ENCODE measurements at regions not wholly inside any gene's neighbourhood (a gene's known extent, or its start where the extent isn't known, plus 50 kb on each side); places are given as distances from the start of the nearest gene placed in this dataset.
A peak's percentile ranks its signal among the peaks of the same experiment; 100 is the strongest.
"Not testable (repeated sequence)": the region's sequence is repeated elsewhere in the genome, so short reads cannot be mapped to it uniquely, and the experiment has no call there.

DNA sequence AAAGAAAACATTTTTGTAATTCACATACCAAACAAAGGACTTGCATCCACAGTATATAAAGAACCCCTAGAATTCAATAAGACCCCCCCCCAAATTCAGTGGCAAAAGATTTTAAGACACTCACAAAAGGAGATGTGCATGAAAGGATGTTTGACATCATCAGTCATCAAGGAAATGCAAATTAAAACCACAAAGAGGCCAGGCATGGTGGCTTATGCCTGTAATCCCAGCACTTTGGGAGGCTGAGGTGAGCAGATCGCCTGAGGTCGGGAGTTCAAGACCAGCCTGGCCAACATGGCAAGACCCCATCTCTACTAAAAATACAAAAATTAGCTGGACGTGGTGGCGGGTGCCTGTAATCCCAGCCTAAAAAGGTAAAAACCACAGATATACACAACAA is 61.3 kb downstream of the AIPL1 start:
- H3K4me3 ChIP-seq (ENCODE audit: low read depth, poor library complexity, severe bottlenecking); intact Hi-C loops (cut with DNase I; ENCODE audit: low total_unique reads); DNase-seq (ENCODE audit: low spot score in 2 of 2): not testable (repeated sequence)
- 78 to 81% methylated on average over 4 of the region's 4 CpGs for WGBS, 2 donors

DNA sequence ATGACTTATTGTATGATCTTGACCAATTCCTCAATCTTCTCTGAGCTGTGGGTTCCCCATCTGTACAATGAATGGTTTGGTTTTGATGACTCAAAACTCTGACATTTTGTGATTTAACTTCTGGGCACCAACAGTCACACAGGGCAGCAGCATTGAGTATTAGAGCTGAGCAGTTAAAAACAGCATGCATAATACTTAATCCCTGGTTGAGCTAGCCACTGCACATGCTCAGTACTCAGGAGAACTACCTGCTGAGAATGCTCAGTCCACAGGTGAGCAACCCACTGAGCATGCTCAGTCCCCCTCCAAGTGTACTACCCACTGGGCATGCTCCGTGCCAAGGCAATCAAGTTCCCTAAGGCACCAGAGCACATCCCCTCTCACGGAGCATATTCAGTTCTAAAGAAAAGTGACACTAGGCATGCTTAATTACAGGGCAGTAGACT is 68.7 kb downstream of the AIPL1 start:
- 44 to 55% methylated on average over 2 of the region's 2 CpGs for WGBS, 2 donors
- peak in 1 of 2 donors; percentile 29 for DNase-seq (ENCODE audit: low spot score in 2 of 2)
- intact Hi-C loops (cut with DNase I; ENCODE audit: low total_unique reads): no loop called here
- TF ChIP-seq POLR2A (IDR thresholded peaks at IDR 0.05): no peak
- TF ChIP-seq, protein P1, sequence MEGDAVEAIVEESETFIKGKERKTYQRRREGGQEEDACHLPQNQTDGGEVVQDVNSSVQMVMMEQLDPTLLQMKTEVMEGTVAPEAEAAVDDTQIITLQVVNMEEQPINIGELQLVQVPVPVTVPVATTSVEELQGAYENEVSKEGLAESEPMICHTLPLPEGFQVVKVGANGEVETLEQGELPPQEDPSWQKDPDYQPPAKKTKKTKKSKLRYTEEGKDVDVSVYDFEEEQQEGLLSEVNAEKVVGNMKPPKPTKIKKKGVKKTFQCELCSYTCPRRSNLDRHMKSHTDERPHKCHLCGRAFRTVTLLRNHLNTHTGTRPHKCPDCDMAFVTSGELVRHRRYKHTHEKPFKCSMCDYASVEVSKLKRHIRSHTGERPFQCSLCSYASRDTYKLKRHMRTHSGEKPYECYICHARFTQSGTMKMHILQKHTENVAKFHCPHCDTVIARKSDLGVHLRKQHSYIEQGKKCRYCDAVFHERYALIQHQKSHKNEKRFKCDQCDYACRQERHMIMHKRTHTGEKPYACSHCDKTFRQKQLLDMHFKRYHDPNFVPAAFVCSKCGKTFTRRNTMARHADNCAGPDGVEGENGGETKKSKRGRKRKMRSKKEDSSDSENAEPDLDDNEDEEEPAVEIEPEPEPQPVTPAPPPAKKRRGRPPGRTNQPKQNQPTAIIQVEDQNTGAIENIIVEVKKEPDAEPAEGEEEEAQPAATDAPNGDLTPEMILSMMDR (IDR thresholded peaks at IDR 0.05): no peak
- H3K4me3 ChIP-seq (ENCODE audit: low read depth, poor library complexity, severe bottlenecking): no peak overlapping the region

DNA sequence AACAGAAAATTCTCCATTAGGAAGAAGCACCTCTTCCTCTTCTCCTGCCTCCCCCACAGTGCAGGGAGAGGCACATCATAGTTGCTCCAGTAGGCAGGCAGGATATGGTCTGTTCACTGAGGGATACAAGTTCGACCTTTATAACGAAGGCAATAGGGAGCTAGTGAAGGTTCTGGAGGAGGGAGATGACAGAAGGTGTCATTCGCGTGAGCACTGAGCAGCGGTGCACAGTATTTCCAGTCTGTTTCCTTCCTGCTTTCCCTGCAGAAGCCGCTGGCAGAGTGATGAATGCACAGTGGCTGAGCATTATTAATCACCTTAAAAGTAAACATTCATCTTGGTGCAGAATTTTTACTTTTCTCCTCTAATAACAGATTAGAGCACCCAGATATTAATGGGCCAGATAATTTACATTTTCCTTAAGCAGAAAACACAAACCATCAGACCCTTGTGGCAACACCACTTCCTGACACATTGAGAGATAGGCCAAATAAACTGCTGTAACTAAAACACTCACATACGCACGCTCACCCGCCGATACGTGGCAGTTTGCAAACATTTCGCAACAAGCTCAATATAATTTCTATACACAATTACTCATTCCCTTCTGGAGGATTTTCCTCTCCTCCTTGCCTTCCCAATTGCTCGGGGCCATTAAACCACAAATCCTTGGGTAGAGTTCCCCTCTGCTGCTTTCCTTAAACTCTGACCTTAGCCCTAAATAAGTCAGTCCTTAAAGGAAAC is 69.5 kb downstream of the AIPL1 start:
- no peak overlapping the region for H3K4me3 ChIP-seq (ENCODE audit: low read depth, poor library complexity, severe bottlenecking)
- no peak for TF ChIP-seq POLR2A (IDR thresholded peaks at IDR 0.05)
- TF ChIP-seq, protein P1 (IDR thresholded peaks at IDR 0.05): no peak
- WGBS, 2 donors: 64 to 67% methylated on average over 13 of the region's 13 CpGs
- intact Hi-C loops (cut with DNase I; ENCODE audit: low total_unique reads): no loop called here
- DNase-seq (ENCODE audit: low spot score in 2 of 2): peak in 1 of 2 donors; percentile 32

DNA sequence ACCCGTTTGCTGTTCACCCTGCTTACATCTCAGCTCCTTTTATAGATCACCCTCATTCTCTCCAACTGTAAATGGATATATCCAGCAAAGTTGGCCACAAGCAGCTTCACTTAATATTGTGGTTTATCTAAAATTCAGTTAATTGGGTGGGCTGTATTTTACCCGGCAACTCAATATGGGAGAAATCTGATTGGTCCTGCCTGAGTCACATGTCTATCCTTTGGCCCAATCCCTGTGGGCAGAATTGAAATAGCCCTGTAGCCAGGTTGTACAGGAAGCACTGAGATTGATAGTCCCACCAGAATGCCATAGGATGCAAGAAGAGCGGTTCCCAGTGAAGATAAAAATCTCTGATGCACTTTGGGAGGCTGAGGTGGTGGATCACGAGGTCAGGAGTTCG is 73.2 kb downstream of the AIPL1 start:
- intact Hi-C loops (cut with DNase I; ENCODE audit: low total_unique reads): no loop called here

DNA sequence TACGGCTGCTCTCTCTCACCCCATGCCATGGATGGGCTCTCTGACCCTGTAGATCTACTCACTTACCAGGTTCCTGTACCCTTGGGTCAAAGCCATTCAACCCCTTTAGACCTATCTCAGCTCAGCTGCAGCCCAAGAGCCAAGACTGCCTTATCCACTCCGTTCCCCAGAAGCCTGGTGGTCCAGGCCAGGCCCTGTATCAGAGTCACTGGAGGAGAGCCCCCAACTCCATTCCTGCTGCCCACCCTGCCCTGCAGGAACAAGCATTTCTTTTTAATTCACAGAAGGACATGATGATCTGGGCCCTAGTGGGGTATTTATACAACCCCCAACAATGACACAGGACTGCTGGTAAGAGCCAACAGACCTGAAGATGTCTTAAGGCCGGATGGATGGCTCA is 76.8 kb downstream of the AIPL1 start:
- no peak overlapping the region for H3K4me3 ChIP-seq (ENCODE audit: low read depth, poor library complexity, severe bottlenecking)
- peak in 1 of 2 donors; percentile 49 for DNase-seq (ENCODE audit: low spot score in 2 of 2)
- intact Hi-C loops (cut with DNase I; ENCODE audit: low total_unique reads): no loop called here
- WGBS, 2 donors: 86 to 93% methylated on average over 3 of the region's 3 CpGs
- no peak for TF ChIP-seq POLR2A (IDR thresholded peaks at IDR 0.05)
- TF ChIP-seq, protein P1 (IDR thresholded peaks at IDR 0.05): no peak

More for the DNA sequence above, 73.2 kb downstream of the AIPL1 start:
- no peak for DNase-seq (ENCODE audit: low spot score in 2 of 2)
- H3K4me3 ChIP-seq (ENCODE audit: low read depth, poor library complexity, severe bottlenecking): no peak overlapping the region
- TF ChIP-seq POLR2A (IDR thresholded peaks at IDR 0.05): no peak
- TF ChIP-seq, protein P1 (IDR thresholded peaks at IDR 0.05): no peak
- WGBS, 2 donors: 82 to 84% methylated on average over 5 of the region's 5 CpGs

DNA sequence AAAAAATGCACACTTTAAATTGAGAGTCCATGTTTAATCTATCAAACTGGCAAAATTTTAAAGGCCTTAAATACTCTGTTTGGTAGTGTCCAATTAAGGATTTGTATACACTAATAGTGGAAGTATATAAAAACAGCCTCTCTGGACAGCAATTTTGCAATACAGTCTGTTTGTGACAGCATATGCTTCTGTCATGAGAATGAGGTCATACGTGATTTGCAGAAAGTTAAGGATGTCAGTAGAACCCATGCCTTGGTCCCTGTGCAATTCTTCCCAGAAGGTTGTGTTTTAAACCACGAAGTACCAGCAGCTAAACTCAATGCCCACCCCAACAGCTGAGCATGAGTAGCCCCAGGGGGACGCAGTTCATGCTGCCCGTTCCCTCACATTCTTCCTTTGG is 78.4 kb downstream of the AIPL1 start:
- TF ChIP-seq, protein P1 (IDR thresholded peaks at IDR 0.05): no peak
- no peak for TF ChIP-seq POLR2A (IDR thresholded peaks at IDR 0.05)
- no peak for DNase-seq (ENCODE audit: low spot score in 2 of 2)
- whole genome bisulfite sequencing, 2 donors: 61 to 65% methylated on average over 4 of the region's 4 CpGs
- intact Hi-C loops (cut with DNase I; ENCODE audit: low total_unique reads): no loop called here
- H3K4me3 ChIP-seq (ENCODE audit: low read depth, poor library complexity, severe bottlenecking): no peak overlapping the region

Data from lower leg skin (tissue), 4 donors.